HUES48 (cell line): ENCODE measurements at regions not wholly inside any gene's neighbourhood (a gene's known extent, or its start where the extent isn't known, plus 50 kb on each side); places are given as distances from the start of the nearest gene placed in this dataset.

Experiments used
- H3K27ac ChIP-seq: one replicate; pipeline ENCODE4 v1.7.0; 2013; ENCODE audit warnings: low read depth, low read length, inconsistent platforms
- H3K27me3 ChIP-seq: 2 replicates; pipeline ENCODE4 v1.6.1; 2013; ENCODE audit warnings: mild to moderate bottlenecking, low read length; ENCODE audit not compliant: control insufficient read depth, insufficient read depth
- H3K36me3 ChIP-seq: 2 replicates; pipeline ENCODE4 v1.6.1; 2013; ENCODE audit warnings: low read length; ENCODE audit not compliant: control insufficient read depth, insufficient read depth
- H3K4me1 ChIP-seq: 2 replicates; pipeline ENCODE4 v1.6.1; 2013; ENCODE audit warnings: mild to moderate bottlenecking, low read length; ENCODE audit not compliant: control insufficient read depth, insufficient read depth
- H3K4me3 ChIP-seq: 2 replicates; pipeline ENCODE4 v1.5.1; 2013; ENCODE audit warnings: mild to moderate bottlenecking, low read depth, low read length
- H3K9ac ChIP-seq: 2 replicates; pipeline ENCODE4 v1.6.1; 2013; ENCODE audit warnings: mild to moderate bottlenecking, low read depth, low read length, moderate library complexity
- H3K9me3 ChIP-seq: 2 replicates; pipeline ENCODE4 v1.6.1; 2013; ENCODE audit warnings: low read length; ENCODE audit not compliant: control insufficient read depth, insufficient read depth

DNA sequence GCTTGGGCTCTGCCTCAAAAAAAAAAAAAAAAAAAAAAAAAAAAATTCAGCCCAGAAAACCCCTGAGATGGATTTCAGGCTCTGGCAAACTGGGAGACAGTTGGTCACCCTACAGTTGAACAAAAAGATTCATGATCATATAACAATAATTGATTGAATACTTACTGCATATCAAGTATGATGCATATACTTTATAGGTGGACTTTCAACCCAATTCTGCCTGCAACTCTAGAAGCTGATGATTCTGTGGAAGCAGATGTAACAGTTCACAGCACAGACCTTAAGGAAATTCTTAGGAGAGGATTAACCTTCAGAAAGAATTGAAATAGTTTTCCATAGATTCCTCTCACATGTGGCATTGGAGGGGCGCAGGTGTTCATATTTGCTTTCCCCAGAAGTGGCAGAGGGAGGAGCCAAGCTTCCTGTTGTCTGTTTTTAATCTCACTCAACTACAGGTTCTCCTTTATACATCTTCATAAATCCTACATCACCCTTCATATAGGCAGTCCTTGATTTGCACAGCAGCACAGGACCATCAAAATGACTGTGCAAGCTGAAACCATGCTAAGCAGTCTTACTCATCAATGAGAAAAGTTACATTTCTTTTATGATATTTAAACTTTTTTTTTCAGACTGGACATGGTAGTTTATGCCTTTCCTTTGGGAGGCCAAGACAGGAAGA lies 149.4 kb upstream of the KLF3 start:
- Histone ChIP-seq H3K27me3 (no peaks in the 10 kb centered on the region), H3K4me1 (peaks cover 20% of the 10 kb centered on the region), H3K9ac (no peak overlapping the region), H3K27ac (no peak overlapping the region), H3K4me3 (no peak overlapping the region), H3K36me3 (no peaks in the 10 kb centered on the region), H3K9me3 (no peaks in the 10 kb centered on the region)

DNA sequence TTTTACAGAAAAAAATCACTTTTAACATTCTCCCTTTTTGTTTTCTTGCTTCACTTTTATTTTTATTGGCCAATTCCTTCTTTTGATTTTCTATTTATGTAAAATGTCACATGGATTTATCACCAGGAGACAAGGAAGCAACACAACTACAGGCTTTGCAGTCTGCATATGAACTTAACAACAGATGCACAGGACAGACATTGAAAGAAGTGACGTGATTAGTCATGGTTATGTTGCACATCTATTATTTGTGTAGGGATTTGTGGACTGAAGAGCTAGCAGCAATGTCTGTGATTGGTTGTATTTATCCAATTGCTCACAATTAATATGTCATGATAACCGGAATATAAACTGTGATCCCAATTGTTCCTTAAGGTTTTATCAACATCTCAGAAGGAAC lies 147.8 kb upstream of the KLF3 start:
- no peak overlapping the region for H3K9ac ChIP-seq
- no peak overlapping the region for H3K4me3 ChIP-seq
- no peak overlapping the region for H3K27ac ChIP-seq

DNA sequence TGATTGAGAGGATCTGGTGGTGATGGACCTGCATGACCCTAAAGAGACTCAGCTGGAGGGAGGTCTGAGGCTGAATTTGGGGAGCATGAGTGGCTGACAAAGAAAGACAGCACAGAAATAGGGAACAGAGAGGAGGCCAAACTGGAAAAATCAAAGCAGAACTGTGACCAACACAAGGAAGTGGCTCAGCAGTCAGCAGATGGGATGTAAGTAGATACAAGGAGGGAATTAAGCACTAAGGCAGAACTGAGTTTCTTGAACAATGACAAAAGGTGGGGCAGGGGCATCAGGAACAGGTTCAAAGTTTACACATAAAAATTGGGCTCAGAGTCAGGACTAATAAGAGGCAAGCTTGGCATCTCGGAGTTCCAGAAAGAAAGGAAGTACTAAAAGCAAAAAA lies 144.3 kb upstream of the KLF3 start:
- H3K27me3 ChIP-seq = no peaks in the 10 kb centered on the region
- peaks cover 8% of the 10 kb centered on the region for H3K4me1 ChIP-seq
- no peak overlapping the region for H3K4me3 ChIP-seq
- no peak overlapping the region for H3K27ac ChIP-seq
- no peaks in the 10 kb centered on the region for H3K36me3 ChIP-seq
- no peaks in the 10 kb centered on the region for H3K9me3 ChIP-seq
- no peak overlapping the region for H3K9ac ChIP-seq

More for the DNA sequence above, 147.8 kb upstream of the KLF3 start:
- Histone ChIP-seq H3K36me3 (no peaks in the 10 kb centered on the region), H3K9me3 (no peaks in the 10 kb centered on the region), H3K27me3 (no peaks in the 10 kb centered on the region), H3K4me1 (peaks cover 20% of the 10 kb centered on the region)

DNA sequence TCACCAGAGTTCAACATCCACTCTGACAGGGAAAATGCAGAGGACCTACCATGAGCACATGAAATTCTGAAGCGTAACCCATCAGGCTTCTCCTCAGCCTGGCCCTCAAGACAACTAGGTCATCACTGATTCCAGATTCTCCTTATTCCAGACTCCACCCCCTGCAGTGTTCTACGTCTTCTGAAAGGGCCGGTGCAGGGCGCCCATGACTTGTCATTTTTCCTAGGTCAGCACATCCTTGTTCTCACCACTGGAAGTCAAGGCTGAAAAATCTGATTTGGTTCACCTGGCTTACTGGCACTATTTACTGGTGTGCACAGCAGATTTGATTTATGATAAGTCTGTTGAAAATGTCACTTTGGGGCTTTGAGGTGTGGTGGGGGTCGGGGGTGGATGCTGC lies 140.9 kb upstream of the KLF3 start:
- H3K27ac ChIP-seq = no peak overlapping the region
- H3K9ac ChIP-seq = no peak overlapping the region
- H3K36me3 ChIP-seq = no peaks in the 10 kb centered on the region
- no peaks in the 10 kb centered on the region for H3K9me3 ChIP-seq
- no peak overlapping the region for H3K4me3 ChIP-seq
- H3K27me3 ChIP-seq = no peaks in the 10 kb centered on the region
- no peaks in the 10 kb centered on the region for H3K4me1 ChIP-seq

DNA sequence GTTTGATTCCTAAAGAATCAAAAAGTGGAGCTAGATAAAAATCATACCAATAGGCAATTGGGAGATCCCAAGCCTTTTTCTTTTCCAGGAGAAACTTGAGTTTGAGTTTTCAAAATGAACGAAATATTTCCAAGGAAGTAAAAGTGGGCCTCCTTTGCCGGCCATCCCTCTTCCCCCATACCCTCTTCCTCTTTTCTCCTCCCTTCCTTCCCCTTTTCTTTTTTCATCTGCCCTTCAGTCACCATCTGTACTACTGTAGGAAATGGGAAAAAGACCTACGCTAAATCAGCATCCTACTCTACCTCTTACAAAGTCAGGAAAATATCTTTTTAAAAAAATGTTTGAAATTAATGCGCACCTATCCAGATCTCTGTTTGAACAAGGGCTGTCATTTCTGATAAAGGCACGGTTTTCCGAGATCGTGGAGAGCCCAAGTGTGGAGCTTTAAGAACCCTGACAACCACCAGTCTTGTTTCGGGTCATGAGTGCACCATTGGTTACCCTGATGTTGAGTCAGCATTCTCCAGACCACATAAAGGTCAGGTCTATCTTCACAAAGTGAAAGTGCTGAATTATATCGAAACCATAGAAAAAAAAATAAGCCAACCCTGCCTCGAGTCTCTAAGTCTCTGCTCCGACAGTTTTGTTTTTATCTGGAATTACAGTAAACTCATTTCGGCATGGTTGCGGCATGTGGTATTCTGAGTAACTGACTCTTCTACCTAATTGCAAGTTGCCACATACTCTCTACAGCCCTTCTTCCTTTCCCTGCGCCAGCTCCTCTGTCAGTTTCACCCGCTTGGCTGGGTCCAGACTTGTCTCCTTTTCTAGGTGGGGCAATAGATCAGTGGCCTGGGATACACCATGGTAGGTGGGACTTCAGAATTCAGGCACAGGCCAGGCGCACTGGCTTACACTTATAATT lies 140.2 kb upstream of the KLF3 start:
- Histone ChIP-seq H3K9me3 (no peaks in the 10 kb centered on the region), H3K27ac (no peak overlapping the region), H3K4me1 (no peaks in the 10 kb centered on the region), H3K9ac (no peak overlapping the region), H3K36me3 (no peaks in the 10 kb centered on the region), H3K4me3 (no peak overlapping the region), H3K27me3 (no peaks in the 10 kb centered on the region)

DNA sequence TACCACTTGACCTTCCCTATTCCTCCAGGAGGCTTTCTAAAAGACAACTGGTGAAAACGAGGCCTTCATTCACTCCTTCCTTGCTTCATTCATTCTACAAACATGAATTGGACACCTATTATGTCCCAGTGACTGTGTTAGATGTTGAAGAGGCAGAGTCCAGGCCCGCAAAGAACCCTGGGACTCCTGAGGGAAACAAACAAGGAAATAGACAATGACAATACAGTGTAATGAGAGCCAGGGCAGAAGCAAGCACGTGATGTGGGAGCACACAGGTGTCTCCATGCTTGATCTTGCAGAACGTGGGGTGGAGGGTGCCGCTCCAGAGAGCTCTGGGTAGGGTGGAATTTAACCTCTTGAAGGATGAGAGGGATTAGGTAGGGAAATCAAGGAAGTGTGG lies 137.6 kb upstream of the KLF3 start:
- H3K9me3 ChIP-seq = no peaks in the 10 kb centered on the region

DNA sequence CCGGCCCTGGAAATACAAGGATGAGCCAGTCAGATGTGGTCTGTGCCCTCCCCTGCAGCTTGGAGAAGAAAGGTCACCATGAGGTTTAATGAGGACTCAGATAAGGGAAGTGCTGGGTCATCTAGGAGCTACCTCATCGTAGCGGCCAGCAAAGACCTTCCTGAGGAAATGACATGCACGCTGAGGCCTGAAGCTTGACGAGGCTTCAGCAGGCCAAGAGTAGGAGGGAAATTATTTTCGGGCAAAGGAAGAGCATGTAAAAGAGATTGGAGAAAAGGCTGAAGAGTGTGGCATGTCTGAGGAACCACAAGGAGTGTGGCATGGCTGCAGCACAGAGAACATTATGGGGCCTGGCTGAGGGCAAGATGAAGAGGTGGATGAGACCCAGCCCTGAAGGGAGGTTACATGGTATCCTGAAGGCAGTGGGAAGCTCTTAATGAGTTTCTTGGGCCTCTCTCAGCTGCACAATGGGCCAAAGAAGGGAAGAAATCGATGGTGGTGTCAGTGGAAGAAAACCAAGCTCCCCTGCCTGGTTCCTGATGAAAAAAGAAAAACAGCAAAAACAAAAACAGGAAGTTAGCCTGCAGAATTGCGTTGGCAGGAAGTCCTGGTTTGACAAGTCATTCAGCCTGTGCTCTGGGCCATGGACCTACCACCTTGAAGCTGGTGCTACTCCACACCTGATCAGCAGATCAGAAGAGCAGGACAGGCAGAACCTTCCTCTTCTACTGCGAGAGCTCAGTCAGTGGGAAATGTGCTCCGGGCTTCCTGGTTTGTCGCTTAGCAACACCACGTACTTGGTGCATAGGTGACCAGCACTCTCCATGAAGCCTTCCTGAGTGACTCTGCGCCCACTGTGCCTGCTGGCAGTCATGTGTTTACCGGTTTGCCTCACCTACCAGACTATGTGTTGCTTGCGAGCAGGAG lies 134.5 kb upstream of the KLF3 start:
- Histone ChIP-seq H3K27me3 (0 out of 2 replicates have a peak, but pooled peaks cover 4% of the 10 kb centered on the region), H3K36me3 (no peaks in the 10 kb centered on the region), H3K27ac (no peak overlapping the region), H3K9me3 (no peaks in the 10 kb centered on the region), H3K9ac (no peak overlapping the region), H3K4me1 (peaks cover 10% of the 10 kb centered on the region), H3K4me3 (no peak overlapping the region)

More for the DNA sequence above, 137.6 kb upstream of the KLF3 start:
- H3K36me3 ChIP-seq = no peaks in the 10 kb centered on the region
- H3K27ac ChIP-seq = no peak overlapping the region
- H3K4me1 ChIP-seq = peaks cover 3% of the 10 kb centered on the region
- no peak overlapping the region for H3K9ac ChIP-seq
- no peaks in the 10 kb centered on the region for H3K27me3 ChIP-seq
- H3K4me3 ChIP-seq = no peak overlapping the region

DNA sequence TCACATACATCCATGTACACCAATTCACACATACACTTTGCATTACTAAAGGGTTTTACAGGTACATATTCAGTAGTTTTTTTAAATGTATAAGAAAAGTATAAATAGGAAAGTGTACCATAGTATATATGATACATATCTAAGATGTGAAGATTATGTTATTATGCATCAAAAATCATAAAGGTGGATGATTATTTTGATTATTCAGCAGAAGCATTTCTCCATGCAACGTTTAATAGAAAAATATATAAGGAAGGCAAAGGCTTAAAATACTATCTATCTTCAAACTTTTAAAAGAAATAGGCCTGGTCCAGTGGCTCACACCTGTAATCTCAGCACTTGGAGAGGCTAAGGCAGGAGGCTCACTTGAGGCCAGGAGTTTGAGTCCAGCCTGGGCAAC lies 133.5 kb upstream of the KLF3 start:
- H3K4me3 ChIP-seq = no peak overlapping the region
- no peak overlapping the region for H3K9ac ChIP-seq
- H3K27me3 ChIP-seq = 0 out of 2 replicates have a peak, but pooled peaks cover 4% of the 10 kb centered on the region
- no peaks in the 10 kb centered on the region for H3K9me3 ChIP-seq
- H3K4me1 ChIP-seq = peaks cover 10% of the 10 kb centered on the region
- H3K27ac ChIP-seq = no peak overlapping the region
- no peaks in the 10 kb centered on the region for H3K36me3 ChIP-seq

DNA sequence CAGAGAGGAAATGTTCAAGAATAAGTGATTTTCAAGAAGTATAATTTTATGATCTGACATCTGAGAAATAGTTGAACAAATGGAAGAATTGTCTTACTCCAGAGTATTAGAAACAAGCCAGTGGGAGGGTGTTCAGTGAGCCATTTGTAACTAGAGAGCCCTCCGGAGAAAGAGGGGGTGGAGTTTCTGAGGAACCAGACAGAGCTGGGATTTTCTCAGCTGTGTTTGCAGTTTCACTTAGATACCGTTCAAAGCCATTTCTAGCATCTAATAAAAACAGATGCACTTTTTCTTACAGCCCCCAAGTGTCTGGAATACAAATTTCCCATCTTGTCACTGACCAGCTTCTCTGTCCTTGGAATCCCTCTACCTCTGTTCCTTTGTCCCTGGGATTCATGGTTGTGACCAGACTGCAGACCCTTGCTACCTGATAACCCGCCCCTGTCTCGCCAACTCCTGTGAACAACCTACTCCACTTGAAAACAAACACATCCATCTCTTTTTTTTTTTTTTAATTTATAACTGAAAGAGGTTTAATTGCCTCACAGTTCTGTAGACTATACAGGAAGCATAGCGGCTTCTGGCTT lies 132.8 kb upstream of the KLF3 start:
- Histone ChIP-seq H3K9me3 (no peaks in the 10 kb centered on the region), H3K4me3 (no peak overlapping the region), H3K27me3 (0 out of 2 replicates have a peak, but pooled peaks cover 4% of the 10 kb centered on the region), H3K4me1 (peaks cover 10% of the 10 kb centered on the region), H3K36me3 (no peaks in the 10 kb centered on the region), H3K9ac (no peak overlapping the region), H3K27ac (no peak overlapping the region)

DNA sequence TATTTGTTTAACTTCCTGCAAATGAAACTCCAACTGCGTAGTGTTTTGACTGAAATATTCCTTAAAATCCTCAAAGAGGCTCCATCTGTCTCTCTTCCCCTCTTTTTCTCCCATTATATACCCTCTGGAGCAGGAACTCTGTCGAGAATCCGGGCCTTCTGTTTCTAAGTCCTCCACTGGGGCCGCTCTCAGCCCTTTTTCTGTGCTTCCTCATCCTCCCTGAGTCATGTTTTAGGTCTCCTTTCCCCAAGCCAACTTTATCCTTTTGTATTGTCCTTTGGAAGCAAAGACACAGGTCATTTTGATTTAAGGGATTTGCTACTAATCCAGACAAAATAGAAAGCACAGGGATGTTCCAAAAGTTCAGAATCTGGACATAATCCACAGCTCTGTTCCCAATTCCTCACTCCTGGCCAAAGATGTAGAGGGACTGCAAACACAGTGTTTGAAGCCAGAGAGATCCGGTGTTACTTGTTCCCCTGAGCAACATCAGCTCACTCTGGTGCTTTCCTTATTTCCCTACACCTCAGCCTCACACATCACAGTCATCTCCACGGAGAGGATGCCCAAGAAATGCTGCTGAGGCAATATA lies 131.0 kb upstream of the KLF3 start:
- Histone ChIP-seq H3K4me1 (peaks cover 10% of the 10 kb centered on the region), H3K9me3 (no peaks in the 10 kb centered on the region), H3K9ac (no peak overlapping the region), H3K36me3 (no peaks in the 10 kb centered on the region), H3K27ac (no peak overlapping the region), H3K27me3 (0 out of 2 replicates have a peak, but pooled peaks cover 4% of the 10 kb centered on the region), H3K4me3 (no peak overlapping the region)
